Omental fat pad (tissue), 3 donors: ENCODE measurements at regions not wholly inside any gene's neighbourhood (a gene's known extent, or its start where the extent isn't known, plus 50 kb on each side); places are given as distances from the start of the nearest gene placed in this dataset.

Experiments used
- ATAC-seq: fragments of 150-250 bp; one replicate; pipeline ENCODE4 v1.9.1; 2016; ENCODE audit warnings: mild to moderate bottlenecking, moderate library complexity; ENCODE audit not compliant: low FRiP score
- DNase-seq: peaks from one replicate; pipeline ENCODE4 v3.0.0-alpha.2; 2019; ENCODE audit warnings: low spot score
- CTCF ChIP-seq, 3 donors: fragments of 450-650 bp; IDR thresholded peaks; one replicate each; pipeline ENCODE4 v1.5.1; 2016 to 2017; ENCODE audit warnings: antibody characterized with exemption in 3 of 3, mild to moderate bottlenecking in 3 of 3, moderate library complexity in 2 of 3

DNA sequence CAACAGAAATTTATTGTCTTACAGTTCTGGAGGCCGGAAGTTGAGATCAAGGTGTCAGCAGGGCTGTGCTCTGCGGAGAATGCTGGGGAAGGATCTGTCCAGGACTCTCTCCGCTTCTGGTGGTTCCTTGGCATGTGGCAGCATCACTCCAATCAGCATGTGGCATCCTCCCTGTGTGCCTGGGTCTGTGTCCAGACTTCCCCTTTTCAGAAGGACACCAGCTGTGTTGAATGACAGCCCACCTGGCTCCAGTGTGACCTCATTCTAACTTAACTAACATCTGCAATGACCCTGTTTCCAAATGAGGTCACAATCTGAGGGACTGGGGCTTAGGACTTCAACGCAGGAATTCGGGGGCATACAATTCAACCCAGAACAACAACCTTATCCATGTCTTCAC lies 141.9 kb downstream of the BMS1 start:
- no peak for ATAC-seq
- no peak for TF ChIP-seq CTCF (IDR thresholded peaks at IDR 0.05)

DNA sequence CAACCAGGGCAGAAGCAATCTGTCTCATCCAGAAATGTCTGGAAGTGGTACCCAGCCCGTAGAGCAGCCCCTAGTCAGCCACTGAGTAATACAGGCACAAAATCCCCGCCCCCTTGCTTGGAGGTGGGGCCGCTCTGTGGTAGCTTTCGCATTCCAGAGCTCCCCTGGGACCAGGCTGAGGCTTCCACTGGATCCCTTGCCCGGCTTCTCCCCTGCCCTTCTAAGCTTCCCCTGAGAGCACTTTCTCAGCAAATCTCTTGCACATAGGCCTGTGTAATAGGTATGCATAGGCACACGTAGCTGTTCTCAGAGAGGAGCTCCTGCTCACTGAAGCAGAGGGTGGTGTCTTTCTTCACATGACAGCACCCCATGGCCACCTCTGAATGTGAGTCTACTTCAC lies 144.2 kb downstream of the BMS1 start:
- ATAC-seq, result no peak
- DNase-seq, result no peak

More for the DNA sequence above, 141.9 kb downstream of the BMS1 start:
- DNase-seq, result no peak

GRCh38 chr10:42928064-42928463 lies 145.5 kb downstream of the BMS1 start:
- no peak for TF ChIP-seq CTCF (IDR thresholded peaks at IDR 0.05)
- DNase-seq (no peak), ATAC-seq (no peak)

More for the DNA sequence above, 144.2 kb downstream of the BMS1 start:
- TF ChIP-seq CTCF (IDR thresholded peaks at IDR 0.05), result no peak

- DNase-seq, result no peak
- TF ChIP-seq CTCF (IDR thresholded peaks at IDR 0.05), result no peak
- ATAC-seq, result no peak
These were observed 146.6 kb downstream of the BMS1 start for GRCh38 chr10:42929236-42929635.

- no peak for DNase-seq
- ATAC-seq, result no peak
- TF ChIP-seq CTCF (IDR thresholded peaks at IDR 0.05), result no peak
These were observed 146.9 kb upstream of the RET start for GRCh38 chr10:42929993-42930392.

GRCh38 chr10:42930516-42931192 lies 146.2 kb upstream of the RET start:
- no peak for TF ChIP-seq CTCF (IDR thresholded peaks at IDR 0.05)
- no peak for ATAC-seq
- DNase-seq, result no peak

DNA sequence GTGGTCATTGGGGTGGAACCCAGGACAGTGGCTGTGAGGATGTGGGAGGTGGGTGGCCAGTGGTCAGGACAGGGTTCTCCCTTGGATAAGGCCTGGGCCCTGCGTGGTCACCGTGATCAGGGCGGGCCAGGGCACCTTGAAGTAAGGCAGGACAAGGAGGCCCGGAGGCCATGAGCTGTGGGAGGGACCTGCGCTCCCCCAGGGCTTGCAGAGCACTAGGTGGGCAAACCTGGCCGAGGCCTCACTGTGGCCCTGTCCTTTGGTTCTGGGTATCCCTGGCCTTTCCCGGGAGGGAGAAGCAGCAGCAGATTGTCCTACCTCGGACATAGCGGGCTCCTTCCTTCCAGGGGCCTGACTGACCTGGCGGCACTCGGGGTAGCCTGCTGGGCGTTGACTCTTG lies 144.8 kb upstream of the RET start:
- TF ChIP-seq CTCF (IDR thresholded peaks at IDR 0.05), result no peak
- DNase-seq, result no peak
- no peak for ATAC-seq
